ENCODE measurements at regions not wholly inside any gene's neighbourhood (a gene's known extent, or its start where the extent isn't known, plus 50 kb on each side); places are given as distances from the start of the nearest gene placed in this dataset.

DNA sequence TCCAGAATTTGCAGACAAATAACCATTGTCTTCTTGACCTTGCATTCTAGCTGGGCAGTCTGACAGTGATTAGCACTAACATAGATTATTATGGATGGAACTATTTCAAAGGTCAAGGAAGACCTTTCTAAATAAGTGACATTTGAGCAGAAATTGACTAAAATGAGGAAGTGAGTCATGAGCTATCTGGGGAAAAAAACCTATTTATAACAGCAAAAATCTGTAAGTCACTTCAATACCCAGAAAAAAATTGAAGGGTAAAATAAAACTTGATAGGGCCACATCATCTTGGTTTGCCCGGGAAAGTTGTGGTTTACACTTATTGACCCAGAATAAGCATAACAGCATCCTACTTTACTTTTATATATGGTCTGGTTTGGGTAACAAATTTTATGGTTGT lies 414.6 kb upstream of the HS3ST1 start:
- H3K4me1 Mint-ChIP-seq (ENCODE audit: low read depth), result no peaks in the 10 kb centered on the region
- no peaks in the 10 kb centered on the region for H3K9me3 Mint-ChIP-seq (ENCODE audit: low read depth)
- H3K27ac Mint-ChIP-seq (ENCODE audit: unreplicated experiment), result no peak overlapping the region
- no peak for DNase-seq (ENCODE audit: low spot score)
- no peaks in the 10 kb centered on the region for H3K27me3 Mint-ChIP-seq (ENCODE audit: low read depth)
- no peak overlapping the region for H3K4me3 Mint-ChIP-seq (ENCODE audit: unreplicated experiment)
- TF ChIP-seq, protein P1, sequence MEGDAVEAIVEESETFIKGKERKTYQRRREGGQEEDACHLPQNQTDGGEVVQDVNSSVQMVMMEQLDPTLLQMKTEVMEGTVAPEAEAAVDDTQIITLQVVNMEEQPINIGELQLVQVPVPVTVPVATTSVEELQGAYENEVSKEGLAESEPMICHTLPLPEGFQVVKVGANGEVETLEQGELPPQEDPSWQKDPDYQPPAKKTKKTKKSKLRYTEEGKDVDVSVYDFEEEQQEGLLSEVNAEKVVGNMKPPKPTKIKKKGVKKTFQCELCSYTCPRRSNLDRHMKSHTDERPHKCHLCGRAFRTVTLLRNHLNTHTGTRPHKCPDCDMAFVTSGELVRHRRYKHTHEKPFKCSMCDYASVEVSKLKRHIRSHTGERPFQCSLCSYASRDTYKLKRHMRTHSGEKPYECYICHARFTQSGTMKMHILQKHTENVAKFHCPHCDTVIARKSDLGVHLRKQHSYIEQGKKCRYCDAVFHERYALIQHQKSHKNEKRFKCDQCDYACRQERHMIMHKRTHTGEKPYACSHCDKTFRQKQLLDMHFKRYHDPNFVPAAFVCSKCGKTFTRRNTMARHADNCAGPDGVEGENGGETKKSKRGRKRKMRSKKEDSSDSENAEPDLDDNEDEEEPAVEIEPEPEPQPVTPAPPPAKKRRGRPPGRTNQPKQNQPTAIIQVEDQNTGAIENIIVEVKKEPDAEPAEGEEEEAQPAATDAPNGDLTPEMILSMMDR (IDR thresholded peaks at IDR 0.05), result no peak
- H3K36me3 Mint-ChIP-seq (ENCODE audit: low read depth), result no peaks in the 10 kb centered on the region

GRCh38 chr4:11842620-11843263 lies 414.0 kb upstream of the HS3ST1 start:
- DNase-seq (ENCODE audit: low spot score), result no peak
- Mint-ChIP-seq H3K4me3 (ENCODE audit: unreplicated experiment) (no peak overlapping the region), H3K36me3 (ENCODE audit: low read depth) (no peaks in the 10 kb centered on the region), H3K27ac (ENCODE audit: unreplicated experiment) (no peak overlapping the region), H3K9me3 (ENCODE audit: low read depth) (no peaks in the 10 kb centered on the region), H3K4me1 (ENCODE audit: low read depth) (no peaks in the 10 kb centered on the region), H3K27me3 (ENCODE audit: low read depth) (no peaks in the 10 kb centered on the region)
- TF ChIP-seq, protein P1 (IDR thresholded peaks at IDR 0.05), result no peak

- Mint-ChIP-seq H3K9me3 (ENCODE audit: low read depth) (no peaks in the 10 kb centered on the region), H3K4me1 (ENCODE audit: low read depth) (no peaks in the 10 kb centered on the region), H3K27ac (ENCODE audit: unreplicated experiment) (no peak overlapping the region), H3K4me3 (ENCODE audit: unreplicated experiment) (no peak overlapping the region), H3K27me3 (ENCODE audit: low read depth) (no peaks in the 10 kb centered on the region), H3K36me3 (ENCODE audit: low read depth) (no peaks in the 10 kb centered on the region)
- TF ChIP-seq, protein P1 (IDR thresholded peaks at IDR 0.05), result no peak
- no peak for DNase-seq (ENCODE audit: low spot score)
Observed at GRCh38 chr4:11839889-11840288, 411.2 kb upstream of the HS3ST1 start.

- no peaks in the 10 kb centered on the region for H3K27me3 Mint-ChIP-seq (ENCODE audit: low read depth)
- H3K4me3 Mint-ChIP-seq (ENCODE audit: unreplicated experiment), result no peak overlapping the region
- peaks cover 4% of the 10 kb centered on the region for H3K9me3 Mint-ChIP-seq (ENCODE audit: low read depth)
- H3K27ac Mint-ChIP-seq (ENCODE audit: unreplicated experiment), result no peak overlapping the region
- H3K4me1 Mint-ChIP-seq (ENCODE audit: low read depth), result no peaks in the 10 kb centered on the region
- TF ChIP-seq, protein P1 (IDR thresholded peaks at IDR 0.05), result no peak
- DNase-seq (ENCODE audit: low spot score), result no peak
- no peaks in the 10 kb centered on the region for H3K36me3 Mint-ChIP-seq (ENCODE audit: low read depth)
Observed at GRCh38 chr4:11831739-11832138, 403.0 kb upstream of the HS3ST1 start.

DNA sequence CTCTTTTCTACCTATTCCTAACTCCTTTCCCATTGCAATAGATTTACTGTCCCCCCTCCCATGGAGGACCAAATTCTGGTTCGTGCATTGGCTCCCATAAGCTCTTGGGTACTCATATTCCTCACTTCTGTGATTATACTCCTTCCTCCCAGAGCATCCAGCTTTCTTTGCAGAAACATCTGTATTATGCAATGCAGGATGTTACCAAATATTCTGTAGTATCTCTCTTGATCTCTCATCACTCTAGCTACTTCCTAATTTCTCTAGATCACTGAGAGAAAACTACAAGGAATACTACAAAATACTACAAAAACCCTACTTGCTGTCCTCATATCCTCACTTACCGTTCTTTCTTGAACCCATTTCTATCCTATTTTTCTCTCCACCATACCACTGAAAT lies 395.9 kb upstream of the HS3ST1 start:
- Mint-ChIP-seq H3K4me3 (ENCODE audit: unreplicated experiment) (no peak overlapping the region), H3K9me3 (ENCODE audit: low read depth) (peaks cover 4% of the 10 kb centered on the region), H3K36me3 (ENCODE audit: low read depth) (no peaks in the 10 kb centered on the region), H3K27me3 (ENCODE audit: low read depth) (peaks cover 2% of the 10 kb centered on the region), H3K27ac (ENCODE audit: unreplicated experiment) (no peak overlapping the region), H3K4me1 (ENCODE audit: low read depth) (no peaks in the 10 kb centered on the region)
- no peak for DNase-seq (ENCODE audit: low spot score)
- TF ChIP-seq, protein P1 (IDR thresholded peaks at IDR 0.05), result no peak

All from chondrocyte (in vitro differentiated cells).